PFSK-1 (cell line): ENCODE measurements at regions not wholly inside any gene's neighbourhood (a gene's known extent, or its start where the extent isn't known, plus 50 kb on each side); places are given as distances from the start of the nearest gene placed in this dataset.

Experiments
- FOXP2 ChIP-seq: optimal IDR thresholded peaks from 2 replicates; pipeline ENCODE3; 2011; ENCODE audit warnings: borderline replicate concordance, control low read depth, inconsistent platforms; ENCODE audit not compliant: insufficient read depth; ENCODE audit errors: extremely low read length, extremely low read depth
- POLR2AphosphoS5 ChIP-seq: IDR thresholded peaks from 2 replicates; pipeline ENCODE4 v1.6.1; 2012; ENCODE audit warnings: low read depth, mild to moderate bottlenecking, control low read depth, low read length, moderate library complexity
- SIN3A ChIP-seq: IDR thresholded peaks from 2 replicates; pipeline ENCODE4 v1.6.1; 2012; ENCODE audit warnings: mild to moderate bottlenecking, low read length, moderate library complexity, borderline replicate concordance; ENCODE audit not compliant: insufficient read depth
- TAF1 ChIP-seq: IDR thresholded peaks from 2 replicates; pipeline ENCODE4 v1.6.1; 2012; ENCODE audit warnings: low read length, control low read depth, borderline replicate concordance; ENCODE audit not compliant: insufficient read depth
- TF ChIP-seq, protein P1 (sequence below), 2 experiments: IDR thresholded peaks; 2 replicates each; pipeline versions ENCODE4 v1.6.1 to v1.8.0; 2011 to 2012; ENCODE audit warnings: low read depth in 2 of 2, low read length in 2 of 2, control low read depth in 1 of 2, inconsistent platforms in 1 of 2, mild to moderate bottlenecking in 1 of 2, moderate library complexity in 1 of 2; ENCODE audit not compliant: insufficient read depth in 1 of 2

DNA sequence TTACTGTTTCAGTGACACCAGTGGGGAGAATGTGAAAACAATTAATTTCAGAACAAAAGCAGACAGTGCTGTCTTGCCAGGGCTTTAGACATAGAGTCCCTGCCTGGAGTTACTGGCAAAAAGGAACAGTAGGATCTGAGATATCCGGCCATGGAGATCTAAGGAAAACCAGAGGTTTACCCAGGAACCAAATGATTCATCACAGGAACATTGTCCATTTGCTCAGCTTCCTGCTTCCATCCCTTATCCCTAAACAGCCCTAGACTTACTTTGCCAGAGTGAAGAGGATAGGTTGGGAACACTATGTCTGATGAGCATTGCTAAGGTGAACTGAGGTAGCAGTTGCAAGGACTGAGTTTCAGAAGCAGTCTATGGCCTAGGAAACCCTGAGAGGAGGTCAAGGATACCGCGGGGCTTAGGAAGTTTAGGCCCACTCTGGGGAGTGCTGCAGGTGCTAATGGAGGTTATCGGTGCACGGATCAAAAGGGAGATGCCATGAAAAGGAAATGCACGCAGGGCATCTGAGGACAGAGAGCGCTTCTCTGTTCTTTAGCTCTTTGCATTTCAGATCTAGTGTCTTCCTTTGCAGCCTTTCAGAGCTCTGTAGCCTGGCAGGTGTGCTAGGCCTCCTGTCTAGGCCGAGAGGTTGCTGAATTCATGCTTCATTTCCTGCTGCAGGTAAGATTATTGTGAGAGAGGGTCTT, 223.9 kb downstream of the CDCA7 start:
- TF ChIP-seq SIN3A (no peak), FOXP2 (no peak), POLR2AphosphoS5 (no peak), TAF1 (no peak)
- TF ChIP-seq, protein P1, sequence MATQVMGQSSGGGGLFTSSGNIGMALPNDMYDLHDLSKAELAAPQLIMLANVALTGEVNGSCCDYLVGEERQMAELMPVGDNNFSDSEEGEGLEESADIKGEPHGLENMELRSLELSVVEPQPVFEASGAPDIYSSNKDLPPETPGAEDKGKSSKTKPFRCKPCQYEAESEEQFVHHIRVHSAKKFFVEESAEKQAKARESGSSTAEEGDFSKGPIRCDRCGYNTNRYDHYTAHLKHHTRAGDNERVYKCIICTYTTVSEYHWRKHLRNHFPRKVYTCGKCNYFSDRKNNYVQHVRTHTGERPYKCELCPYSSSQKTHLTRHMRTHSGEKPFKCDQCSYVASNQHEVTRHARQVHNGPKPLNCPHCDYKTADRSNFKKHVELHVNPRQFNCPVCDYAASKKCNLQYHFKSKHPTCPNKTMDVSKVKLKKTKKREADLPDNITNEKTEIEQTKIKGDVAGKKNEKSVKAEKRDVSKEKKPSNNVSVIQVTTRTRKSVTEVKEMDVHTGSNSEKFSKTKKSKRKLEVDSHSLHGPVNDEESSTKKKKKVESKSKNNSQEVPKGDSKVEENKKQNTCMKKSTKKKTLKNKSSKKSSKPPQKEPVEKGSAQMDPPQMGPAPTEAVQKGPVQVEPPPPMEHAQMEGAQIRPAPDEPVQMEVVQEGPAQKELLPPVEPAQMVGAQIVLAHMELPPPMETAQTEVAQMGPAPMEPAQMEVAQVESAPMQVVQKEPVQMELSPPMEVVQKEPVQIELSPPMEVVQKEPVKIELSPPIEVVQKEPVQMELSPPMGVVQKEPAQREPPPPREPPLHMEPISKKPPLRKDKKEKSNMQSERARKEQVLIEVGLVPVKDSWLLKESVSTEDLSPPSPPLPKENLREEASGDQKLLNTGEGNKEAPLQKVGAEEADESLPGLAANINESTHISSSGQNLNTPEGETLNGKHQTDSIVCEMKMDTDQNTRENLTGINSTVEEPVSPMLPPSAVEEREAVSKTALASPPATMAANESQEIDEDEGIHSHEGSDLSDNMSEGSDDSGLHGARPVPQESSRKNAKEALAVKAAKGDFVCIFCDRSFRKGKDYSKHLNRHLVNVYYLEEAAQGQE (IDR thresholded peaks at IDR 0.05; ENCODE audit: insufficient read depth in 1 of 2, low read depth in 2 of 2, low read length in 2 of 2), result no peak

DNA sequence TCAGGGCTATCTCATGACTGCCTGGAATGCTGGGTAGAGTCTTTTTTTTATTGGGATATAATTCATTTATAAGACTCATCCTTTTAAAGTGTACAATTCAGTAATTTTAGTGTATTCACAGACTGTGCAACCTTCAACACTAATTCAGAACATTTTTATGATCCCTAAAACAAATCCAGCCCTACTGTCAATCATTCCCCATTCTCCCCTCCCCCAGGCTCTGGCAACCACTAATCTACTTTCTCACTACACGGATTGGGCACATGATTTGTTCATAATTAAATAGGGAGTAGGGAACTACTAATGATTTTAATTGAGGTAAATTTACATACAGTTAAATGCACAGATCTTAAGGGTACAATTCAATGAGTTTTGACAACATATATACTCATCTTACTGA, 225.7 kb downstream of the CDCA7 start:
- TF ChIP-seq SIN3A (no peak), TAF1 (no peak), FOXP2 (no peak), POLR2AphosphoS5 (no peak)
- TF ChIP-seq, protein P1 (IDR thresholded peaks at IDR 0.05; ENCODE audit: insufficient read depth in 1 of 2, low read depth in 2 of 2, low read length in 2 of 2), result no peak

DNA sequence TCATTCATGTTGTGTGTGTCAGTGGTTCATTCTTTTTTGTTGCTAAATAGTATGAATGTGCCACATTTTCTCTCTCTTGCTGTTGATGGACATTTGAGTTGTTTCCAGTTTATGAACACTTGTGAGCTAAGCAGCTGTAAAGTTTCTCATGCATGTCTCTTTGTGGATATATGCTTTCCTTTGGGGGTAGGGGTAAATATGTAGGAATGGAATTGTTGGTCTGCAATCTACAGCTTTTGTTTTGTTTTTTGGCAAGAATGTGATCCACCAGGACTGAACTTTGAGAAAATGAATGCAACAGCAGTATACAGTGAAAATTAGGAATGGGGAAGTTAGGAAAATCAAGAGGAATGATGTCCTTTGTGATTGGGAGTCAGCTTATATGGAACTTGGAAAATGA, 226.3 kb downstream of the CDCA7 start:
- TF ChIP-seq, protein P1 (IDR thresholded peaks at IDR 0.05; ENCODE audit: insufficient read depth in 1 of 2, low read depth in 2 of 2, low read length in 2 of 2), result no peak

DNA sequence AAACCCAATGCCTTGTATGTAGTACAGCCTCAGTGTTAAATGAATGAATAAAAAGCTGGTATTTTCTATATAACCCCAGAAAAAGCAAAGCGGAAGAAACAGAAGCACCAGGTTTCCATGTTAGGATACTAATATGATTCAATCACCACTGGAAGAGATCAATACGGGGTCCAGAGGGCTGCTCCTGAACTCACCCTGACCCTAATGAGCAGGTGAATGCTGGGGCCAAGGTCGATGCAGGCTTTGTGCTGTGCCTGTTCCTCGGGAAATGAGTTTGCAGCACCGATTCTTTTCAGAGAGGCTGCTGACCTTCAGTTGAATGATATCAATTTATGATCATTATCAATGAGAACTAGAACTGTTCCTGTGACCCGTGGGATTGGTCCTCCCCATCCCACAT, 228.5 kb downstream of the CDCA7 start:
- TF ChIP-seq, protein P1 (IDR thresholded peaks at IDR 0.05; ENCODE audit: insufficient read depth in 1 of 2, low read depth in 2 of 2, low read length in 2 of 2), result no peak
- TF ChIP-seq FOXP2 (no peak), SIN3A (no peak), POLR2AphosphoS5 (no peak), TAF1 (no peak)

DNA sequence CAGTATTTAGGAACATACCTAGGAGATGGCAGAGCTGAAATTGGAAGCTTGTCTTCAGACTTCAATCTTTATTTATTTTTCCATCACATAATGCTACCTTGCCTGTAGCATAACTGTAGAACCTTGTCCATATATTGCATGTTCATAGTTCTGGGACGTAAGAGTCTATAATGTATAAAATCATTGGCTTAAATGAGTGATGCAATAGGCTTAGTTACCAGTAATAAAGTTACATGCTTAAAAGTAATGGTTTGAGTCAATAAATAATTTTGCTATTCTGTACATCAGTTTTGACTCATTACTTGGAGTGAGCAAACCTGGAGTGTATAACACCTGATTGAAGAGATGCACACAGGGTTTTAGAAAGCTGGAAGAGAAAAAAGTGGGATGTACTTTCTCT, 229.3 kb downstream of the CDCA7 start:
- TF ChIP-seq FOXP2, result no peak
- no peak for TF ChIP-seq TAF1
- no peak for TF ChIP-seq POLR2AphosphoS5
- no peak for TF ChIP-seq SIN3A
- TF ChIP-seq, protein P1 (IDR thresholded peaks at IDR 0.05; ENCODE audit: insufficient read depth in 1 of 2, low read depth in 2 of 2, low read length in 2 of 2), result no peak
